Hematopoietic multipotent progenitor cell treated with erythropoietin and hydrocortisone succinate and interleukin-3 and kit ligand, for 17 days (in vitro differentiated cells): ENCODE measurements at regions not wholly inside any gene's neighbourhood (a gene's known extent, or its start where the extent isn't known, plus 50 kb on each side); places are given as distances from the start of the nearest gene placed in this dataset.
"Not testable (repeated sequence)": the region's sequence is repeated elsewhere in the genome, so short reads cannot be mapped to it uniquely, and the experiment has no call there.

Source experiments
- DNase-seq: peaks from one replicate; pipeline ENCODE4 v3.0.0-alpha.2; 2015; ENCODE audit warnings: low spot score

DNA sequence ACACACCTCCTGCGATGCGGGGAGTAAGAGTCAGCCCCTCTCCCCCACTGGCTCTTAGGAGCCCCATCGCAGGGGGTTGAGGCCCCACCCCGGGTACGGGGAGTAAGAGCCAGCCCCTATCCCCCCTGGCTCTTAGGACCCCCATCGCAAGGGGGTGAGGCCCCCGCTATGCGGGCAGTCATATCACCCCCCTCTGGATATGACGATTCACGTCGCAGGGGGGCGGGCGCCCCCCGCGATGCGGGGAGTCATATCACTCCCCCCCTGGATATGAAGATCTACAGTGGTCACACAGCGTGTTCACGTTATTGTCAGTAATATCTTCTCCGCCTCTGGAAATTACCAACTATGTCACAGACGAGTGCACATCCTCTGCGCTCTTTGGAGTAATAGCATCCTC, 61.1 kb downstream of the DEFB131A start:
- not testable (repeated sequence) for DNase-seq

DNA sequence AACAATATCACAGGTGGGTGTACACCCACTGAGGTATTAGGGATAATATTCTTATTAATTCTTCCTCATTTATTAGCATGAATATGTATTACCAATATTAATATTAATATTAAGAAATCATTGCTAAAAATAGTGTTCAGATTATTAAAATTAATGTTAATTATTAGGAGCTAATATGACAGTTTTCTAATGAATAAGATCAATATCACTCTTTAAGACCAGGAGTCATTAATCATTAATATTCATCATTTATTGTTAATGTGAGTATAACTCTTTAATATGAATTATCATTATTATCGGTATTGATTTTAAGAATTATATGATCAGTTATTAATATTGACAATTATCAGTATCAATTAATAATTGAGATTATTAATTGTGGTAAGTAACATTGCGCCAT, 62.5 kb downstream of the DEFB131A start:
- not testable (repeated sequence) for DNase-seq

DNA sequence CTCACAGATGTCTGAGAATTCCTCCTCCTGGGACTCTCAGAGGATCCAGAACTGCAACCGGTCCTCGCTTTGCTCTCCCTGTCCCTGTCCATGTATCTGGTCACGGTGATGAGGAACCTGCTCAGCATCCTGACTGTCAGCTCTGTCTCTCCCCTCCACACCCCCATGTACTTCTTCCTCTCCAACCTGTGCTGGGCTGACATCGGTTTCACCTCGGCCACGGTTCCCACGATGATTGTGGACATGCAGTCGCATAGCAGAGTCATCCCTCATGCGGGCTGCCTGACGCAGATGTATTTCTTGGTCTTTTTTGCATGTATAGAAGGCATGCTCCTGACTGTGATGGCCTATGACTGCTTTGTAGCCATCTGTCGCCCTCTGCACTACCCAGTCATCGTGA, 68.7 kb downstream of the DEFB131A start:
- DNase-seq, result not testable (repeated sequence)

DNA sequence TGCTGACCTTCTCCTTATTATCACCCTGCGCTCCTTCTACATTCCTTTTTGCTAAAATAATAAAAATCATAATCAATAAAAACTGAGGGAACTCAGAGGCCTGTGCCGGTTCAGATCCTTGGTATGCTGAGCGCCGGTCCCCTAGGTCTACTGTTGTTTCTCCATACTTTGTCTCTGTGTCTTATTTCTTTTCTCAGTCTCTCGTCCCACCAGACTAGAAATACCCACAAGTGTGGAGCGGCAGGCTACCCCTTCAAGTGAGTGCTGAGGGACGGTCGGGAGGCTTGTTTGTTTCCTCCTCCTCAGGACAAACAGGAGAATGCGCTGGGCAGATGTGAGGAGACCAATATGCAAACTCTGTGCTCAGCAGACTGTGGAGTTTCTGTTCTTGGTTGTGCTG, 75.4 kb downstream of the DEFB131A start:
- not testable (repeated sequence) for DNase-seq

DNA sequence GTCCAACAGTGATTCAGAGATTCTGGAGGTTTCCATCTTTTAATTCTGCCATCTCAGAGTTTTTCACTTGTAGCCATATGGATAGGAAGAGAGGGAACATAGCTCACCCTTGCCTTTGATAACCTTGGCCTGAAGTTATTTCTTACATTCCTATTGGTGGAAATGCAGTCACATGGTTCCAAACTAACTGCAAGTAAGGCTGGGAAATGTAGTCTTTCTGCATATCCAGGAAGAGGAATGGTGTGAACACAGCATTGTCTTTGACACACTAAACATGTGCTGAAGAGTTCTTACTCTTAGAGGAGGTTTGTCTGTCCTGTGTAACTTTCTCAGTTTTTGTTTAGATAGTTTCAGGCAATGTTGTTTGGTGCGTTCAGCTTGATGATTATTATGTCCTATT, 78.7 kb downstream of the DEFB131A start:
- DNase-seq, result not testable (repeated sequence)

DNA sequence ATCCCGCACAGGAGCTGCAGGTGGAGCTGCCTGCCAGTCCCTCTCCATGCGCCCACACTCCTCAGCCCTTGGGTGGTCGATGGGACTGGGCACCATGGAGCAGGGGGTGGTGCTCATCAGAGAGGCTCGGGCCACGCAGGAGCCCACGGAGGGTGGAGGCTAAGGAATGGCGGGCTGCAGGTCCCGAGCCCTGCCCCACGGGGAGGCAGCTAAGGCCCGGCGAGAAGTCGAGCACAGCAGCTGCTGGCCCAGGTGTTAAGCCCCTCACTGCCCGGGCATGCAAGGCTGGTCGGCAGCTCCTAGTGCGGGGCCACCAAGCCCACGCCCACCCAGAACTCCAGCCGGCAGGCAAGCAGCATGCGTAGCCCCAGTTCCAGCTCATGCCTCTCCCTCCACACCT, 80.2 kb downstream of the DEFB131A start:
- DNase-seq, result not testable (repeated sequence)

DNA sequence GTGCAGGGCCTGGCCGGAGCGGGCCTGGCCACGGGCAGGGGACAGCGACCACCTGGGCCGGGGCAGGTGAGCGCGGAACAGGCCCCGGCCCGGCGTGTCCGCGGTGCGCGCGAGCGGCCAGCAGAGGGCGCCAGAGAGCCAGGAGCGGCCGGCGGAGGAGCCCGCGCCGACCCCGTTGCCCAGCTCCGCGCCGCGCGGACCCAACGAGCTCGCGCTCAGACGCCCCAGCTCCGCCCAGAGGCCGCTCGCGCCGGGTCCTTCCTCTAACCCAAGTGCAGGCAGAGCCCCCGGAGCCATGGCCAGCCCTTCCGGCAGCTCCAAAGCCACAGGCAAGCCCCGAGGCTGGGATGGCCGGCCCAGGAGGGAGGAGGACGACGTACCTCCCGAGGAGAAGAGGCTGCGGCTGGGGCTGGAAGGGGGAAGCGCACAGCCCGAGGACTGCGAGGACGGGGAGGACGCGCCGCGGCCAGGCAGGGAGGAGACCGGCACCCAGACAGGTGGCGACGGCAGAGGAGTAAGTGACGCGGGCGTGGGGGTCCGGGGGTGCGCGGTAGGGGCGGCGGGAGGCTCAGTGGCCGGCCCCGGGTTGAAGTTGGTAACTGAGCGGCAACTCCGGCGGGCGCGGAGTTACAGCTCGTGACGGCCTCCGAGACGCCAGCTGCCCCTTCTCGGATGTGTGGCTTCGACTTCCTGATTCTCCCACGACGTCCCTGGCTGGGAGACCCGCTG, 88.1 kb downstream of the DEFB131A start:
- peak; percentile 6 for DNase-seq

DNA sequence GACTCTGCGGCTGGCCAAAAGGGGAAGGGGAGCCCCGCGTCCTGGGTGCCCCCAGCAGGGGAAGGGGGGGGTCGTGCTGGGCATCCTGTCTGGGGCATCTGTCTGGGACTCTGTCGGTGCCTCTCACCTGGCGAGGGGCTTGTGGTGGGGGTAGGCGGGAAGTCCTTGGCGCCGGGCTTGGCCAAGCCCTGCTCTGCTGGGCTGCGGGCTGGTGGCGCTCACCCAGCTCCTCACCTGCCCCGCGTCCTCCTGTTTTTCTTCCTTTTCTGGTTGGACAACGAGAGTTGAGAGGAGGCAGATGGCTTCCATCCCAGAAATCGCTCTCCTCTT, 88.6 kb downstream of the DEFB131A start:
- DNase-seq, result not testable (repeated sequence)

DNA sequence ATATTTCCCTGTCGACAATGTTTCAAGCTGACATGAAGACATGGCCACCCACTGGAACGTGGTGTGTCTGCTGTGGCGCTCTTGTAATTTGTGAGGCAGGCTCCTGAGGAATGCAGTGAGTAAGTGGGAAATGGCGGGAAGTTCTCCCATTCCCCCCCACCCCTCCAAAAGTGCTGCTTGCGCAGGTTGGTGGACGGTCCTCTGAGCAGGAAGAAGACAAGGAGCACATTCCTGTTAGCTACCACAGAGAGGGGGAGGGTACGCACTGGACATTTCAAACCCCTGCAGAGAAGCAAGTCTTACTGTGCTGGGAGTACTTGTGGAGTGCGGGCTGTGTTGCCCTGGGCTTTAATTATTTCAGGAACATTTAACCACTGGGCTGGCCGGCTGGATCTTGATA, 92.9 kb downstream of the DEFB131A start:
- not testable (repeated sequence) for DNase-seq

DNA sequence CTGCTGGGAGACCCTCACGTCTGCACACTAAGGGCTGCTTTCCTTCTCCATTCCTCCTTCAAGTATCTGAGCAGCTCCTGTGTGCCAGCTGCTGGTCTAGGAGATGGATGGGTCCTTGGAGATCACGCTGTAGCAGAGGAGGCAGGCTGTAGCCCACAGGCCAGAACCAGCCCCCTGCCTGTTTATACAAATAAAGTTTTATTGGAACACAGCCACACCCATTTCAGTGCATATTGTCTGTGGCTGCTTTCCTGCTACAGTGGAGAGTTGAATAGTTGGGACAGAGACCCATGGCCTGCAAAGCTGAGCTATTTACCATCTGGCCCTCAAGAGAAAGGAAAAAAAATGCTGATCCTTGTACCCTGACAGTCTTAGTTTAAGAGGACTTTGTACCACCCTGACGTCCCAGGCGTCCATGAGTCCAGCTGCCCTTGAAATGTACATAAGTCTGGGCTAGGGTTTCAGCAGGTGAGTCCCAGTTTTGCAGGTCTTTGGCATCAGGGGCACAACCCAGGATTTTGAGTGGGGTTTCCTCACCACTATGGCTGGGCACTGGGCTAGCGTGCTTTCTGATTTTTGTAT, 95.8 kb downstream of the DEFB131A start:
- DNase-seq, result not testable (repeated sequence)

DNA sequence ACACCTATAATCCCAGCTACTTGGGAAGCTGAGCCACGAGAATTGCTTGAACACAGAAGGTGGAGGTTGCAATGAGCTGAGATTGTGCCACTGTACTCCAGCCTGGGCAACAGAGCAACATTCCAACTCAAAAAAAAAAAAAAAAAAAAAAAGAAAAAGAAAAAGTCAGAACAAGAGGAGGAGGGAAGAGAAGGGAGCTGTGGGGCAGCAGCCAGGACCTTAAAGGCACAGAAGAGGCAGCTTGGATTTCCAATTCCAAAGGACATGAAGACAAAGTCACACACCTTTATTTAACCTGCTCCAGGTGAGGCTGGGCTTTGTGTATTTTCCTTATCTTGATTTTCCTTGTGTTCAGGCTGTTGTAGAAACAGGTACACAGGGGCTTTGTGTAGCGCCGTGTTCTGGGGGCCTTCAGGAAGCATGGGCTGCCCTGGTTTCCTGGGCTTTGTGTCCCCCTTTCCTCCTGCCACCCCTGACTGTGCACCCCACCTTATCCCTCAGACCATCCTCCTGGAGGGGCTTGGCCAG, 97.2 kb downstream of the DEFB131A start:
- not testable (repeated sequence) for DNase-seq

DNA sequence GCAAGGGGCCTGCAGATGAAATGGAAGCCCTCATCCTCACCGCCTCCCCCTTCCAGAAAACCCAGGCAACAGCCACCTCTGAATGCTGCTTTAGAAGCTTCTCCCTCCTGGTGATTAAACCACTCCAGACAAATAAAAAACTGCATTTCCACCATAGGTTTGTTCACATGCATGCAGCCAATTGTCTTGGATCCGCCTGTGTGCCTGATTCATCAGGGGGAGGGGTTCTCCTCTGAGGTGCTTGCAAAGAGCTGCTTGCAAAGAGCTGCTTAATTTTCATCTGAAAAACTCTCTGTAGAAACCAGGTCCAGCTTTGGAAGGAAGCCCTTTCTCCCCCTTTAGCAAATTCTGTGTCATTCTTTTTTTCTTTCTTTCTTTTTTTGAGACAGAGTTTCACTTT, 100.6 kb downstream of the DEFB131A start:
- not testable (repeated sequence) for DNase-seq

DNA sequence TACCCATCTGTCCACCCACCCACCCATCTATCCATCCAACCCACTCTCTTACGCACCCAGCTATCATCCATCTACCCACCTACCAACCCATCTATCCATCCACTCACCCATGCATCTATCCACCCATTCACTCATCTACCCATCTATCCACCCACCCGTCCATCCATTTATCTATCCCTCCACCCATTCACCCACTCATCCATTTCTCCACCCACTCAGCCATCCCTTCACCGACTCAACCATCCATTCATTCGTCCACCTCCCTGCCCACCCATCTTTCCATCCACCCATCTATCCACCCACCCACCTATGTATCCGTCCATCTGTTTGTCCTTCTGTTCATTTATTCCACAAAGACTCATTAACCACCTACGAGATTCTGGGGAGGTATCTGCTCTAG, 103.3 kb downstream of the DEFB131A start:
- not testable (repeated sequence) for DNase-seq

DNA sequence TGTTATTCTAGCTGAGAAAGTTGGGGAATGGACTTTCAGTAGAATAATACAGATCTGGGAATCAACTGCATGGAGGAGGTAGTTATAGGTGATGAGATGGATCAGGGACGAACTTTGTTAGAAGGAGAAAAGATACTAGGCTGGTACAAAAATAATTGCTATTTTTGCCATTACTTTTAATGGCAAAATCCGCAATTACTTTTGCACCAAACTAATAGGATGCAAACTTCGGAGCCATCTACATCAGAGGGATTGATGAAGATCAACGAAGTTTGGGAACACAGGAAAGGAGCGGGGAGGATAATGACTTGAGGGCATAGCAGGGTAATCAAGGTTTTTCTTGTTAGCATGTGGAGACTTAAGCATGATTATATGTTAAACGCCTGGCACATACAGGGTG, 111.9 kb downstream of the DEFB131A start:
- not testable (repeated sequence) for DNase-seq

DNA sequence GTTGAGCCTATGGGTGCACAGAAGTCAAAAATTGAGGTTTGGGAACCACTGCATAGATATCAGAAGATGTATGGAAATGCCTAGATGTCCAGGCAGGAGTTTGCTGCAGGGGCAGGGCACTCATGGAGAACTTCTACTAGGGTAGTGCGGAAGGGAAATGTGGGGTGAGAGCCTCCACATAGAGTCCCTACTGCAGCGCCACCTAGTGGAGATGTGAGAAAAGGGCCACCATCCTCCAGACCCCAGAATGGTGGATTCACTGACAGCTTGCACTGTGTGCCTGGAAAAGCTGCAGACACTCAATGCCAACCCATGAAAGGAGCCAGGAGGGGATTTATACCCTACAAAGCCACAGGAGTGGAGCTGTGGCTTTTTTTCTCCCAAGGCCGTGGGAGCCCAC, 133.7 kb downstream of the DEFB131A start:
- not testable (repeated sequence) for DNase-seq

DNA sequence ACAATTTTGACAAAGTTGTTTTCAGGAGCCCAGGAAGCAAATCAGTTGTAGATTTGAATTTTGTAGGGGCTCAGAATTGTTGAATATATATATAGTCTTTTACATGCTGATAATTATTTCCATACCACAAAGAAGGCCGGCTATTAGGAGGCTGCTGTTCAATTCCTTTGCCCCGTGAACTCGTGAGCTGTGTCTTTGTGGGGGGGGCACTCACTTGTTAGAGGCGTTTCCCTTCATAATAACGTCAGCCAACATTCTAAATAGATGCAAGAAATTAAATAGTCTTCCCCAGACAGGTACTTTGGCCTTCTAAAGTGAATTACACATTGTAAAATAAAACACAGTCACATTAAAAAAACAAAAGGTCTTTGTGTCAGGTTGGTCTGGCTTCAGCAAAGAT, 138.7 kb downstream of the DEFB131A start:
- DNase-seq, result not testable (repeated sequence)

DNA sequence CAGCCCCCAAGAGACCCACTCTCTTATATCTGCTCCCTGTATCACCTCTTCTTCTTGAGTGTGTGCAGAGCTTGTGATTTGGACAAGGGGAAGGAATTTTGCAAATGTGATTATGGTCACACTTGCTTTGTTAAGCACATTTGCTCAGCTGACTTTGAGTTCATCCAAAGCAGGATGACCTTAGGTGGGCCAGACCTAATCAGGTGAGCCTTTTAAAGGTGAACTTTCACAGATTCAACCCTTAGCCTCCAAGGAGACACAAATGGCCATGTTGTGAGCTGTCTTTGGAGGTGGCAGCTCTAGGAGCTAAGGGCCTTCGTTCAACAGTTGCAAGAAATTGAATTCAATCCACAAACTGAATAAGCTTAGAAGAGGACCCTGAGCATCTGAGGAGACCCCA, 147.8 kb downstream of the DEFB131A start:
- no peak for DNase-seq

DNA sequence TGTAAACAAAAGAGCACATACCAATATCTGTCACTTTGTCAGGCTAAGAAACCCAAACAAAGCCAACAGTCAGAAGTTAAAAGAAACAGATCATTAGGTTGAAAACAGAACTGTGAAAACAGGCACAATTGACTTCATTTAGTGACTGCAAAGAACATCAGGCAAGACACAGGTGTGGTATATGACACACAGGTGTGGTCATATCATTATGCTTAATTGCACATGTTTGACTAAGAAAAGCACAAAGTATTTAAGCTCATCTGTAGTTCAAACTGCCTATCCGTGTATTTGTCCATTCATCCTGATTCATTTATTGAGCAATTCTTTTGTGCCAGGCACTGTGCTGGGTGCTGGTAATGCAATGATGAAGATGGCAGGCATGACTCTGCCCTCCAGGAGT, 150.7 kb downstream of the DEFB131A start:
- DNase-seq, result no peak

DNA sequence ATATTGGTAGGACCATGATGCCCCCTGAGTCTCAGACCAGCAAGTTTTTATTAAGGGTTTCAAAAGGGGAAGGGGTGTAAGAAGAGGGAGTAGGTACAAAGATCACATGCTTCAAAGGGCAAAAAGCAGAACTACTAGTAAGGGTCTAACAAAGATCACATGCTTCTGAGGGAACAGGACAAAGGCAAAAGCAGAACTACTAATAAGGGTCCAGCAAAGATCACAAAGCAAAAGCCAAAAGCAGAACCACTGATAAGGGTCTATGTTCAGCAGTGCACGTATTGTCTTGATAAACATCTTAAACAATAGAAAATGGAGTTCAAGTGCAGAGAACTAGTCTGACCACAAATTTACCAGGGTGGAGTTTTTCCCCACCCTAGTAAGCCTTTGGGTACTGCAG, 151.3 kb downstream of the DEFB131A start:
- DNase-seq, result not testable (repeated sequence)

DNA sequence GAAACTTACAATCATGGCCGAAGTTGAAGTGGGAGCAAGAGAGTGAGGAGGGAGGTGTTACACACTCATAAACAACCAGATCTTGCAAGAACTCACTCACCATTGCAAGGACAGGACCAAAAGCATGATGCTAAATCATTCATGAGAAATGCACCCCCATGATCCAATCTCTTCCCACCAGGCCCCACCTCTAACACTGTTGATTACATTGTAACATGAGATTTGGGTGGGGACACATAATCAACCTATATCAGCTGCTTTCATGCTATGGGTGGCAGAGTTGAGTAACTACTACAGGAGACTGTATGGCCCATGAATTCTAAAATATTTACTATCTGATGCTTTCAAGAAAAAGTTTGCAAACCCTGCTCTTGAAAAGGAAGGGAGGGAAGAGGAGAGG, 155.1 kb downstream of the DEFB131A start:
- no peak for DNase-seq

DNA sequence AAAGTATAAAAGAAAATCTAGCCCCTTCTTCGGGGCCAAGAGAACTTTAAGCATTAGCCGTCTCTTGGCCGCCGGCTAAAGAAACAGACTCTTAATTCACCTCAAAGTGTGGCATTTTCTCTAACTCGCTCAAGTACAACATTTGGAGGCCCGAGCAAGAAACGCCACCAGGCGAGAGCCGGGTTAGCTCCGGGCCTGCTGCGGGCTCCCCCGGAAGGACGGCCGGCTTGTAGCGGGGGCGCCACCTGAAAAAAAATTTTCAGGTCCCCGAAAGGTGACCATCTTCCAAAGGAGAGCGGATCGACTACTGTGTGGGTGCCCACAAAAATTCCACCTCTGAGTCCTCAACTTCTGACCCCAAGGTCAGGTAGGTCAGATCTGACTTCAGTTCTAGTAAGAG, 156.0 kb downstream of the DEFB131A start:
- no peak for DNase-seq

DNA sequence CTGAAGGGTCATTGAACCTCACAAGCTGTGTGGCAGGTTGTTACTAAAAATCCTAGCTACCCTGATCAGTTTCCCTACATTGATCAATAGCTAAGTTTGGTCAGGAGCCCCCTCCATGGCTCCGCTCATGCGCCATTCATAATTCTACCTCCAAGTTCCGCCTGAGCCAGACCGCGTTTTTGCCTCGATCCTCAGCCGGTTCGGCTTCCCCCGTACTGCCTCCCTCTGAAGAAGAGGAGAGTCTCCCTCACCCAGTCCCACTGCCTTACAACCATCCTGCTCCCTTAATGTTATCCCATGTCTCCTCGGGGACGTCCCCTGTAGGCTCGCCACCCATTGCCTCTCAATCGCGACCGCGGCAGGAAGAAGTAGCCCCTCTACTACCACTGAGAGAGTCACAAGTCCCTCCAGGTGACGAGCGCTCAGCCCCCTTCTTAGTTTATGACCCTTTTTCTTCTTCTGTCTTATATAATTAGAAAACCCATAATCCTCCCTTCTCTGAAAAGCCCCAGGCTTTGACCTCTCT, 158.2 kb downstream of the DEFB131A start:
- DNase-seq, result no peak
